IMR-90 (cell line): ENCODE measurements at regions not wholly inside any gene's neighbourhood (a gene's known extent, or its start where the extent isn't known, plus 50 kb on each side); places are given as distances from the start of the nearest gene placed in this dataset.

ENCODE experiments used
- ATAC-seq: fragments of 200-7000 bp; cut with Tn5 transposase; 2 replicates; pipeline ENCODE4 v1.9.1; 2020; ENCODE audit warnings: low read depth, mild to moderate bottlenecking, moderate library complexity
- BruUV-seq: library from RNA; stranded (reverse); fragments of 400-500 nt; replicated peaks from 2 replicates; lab custom pipeline; 2021; lab: Mats Ljungman, UMichigan
- CTCF ChIA-PET: fragments of 300-600 bp; formaldehyde crosslinking; extraction: SDS; loops from one replicate; lab custom pipeline; 2021; ENCODE audit warnings: antibody characterized with exemption; lab: Yijun Ruan, JAX
- POLR2A ChIA-PET: fragments of 300-600 bp; sonication (Branson Sonifier 250); formaldehyde crosslinking; loops from one replicate; lab custom pipeline; 2022; ENCODE audit warnings: antibody characterized with exemption; ENCODE audit not compliant: unreplicated experiment; lab: Charles Lee
- DNase-seq: peaks from one replicate; pipeline ENCODE4 v3.0.0; 2013
- H2AFZ ChIP-seq: replicated peaks from 2 replicates; pipeline ENCODE3; 2013; ENCODE audit warnings: low read length, mild to moderate bottlenecking; ENCODE audit not compliant: poor library complexity
- H2AK5ac ChIP-seq: 2 replicates; pipeline ENCODE4 v1.6.1; 2013; ENCODE audit warnings: low read depth, low read length, inconsistent platforms
- H2AK9ac ChIP-seq: replicated peaks from 2 replicates; pipeline ENCODE3; 2013; ENCODE audit warnings: mild to moderate bottlenecking, low read depth, low read length, moderate library complexity; ENCODE audit not compliant: poor library complexity
- H2BK120ac ChIP-seq: 2 replicates; pipeline ENCODE4 v1.6.1; 2013; ENCODE audit warnings: low read depth, low read length, inconsistent platforms
- H2BK15ac ChIP-seq: 3 replicates; pipeline ENCODE4 v1.6.1; 2013; ENCODE audit warnings: low read depth, low read length, inconsistent platforms
- H2BK20ac ChIP-seq: 2 replicates; pipeline ENCODE4 v1.6.1; 2013; ENCODE audit warnings: low read depth, mild to moderate bottlenecking, inconsistent platforms, low read length, moderate library complexity
- H2BK5ac ChIP-seq: 2 replicates; pipeline ENCODE4 v1.6.1; 2013; ENCODE audit warnings: mild to moderate bottlenecking, low read depth, low read length, inconsistent platforms; ENCODE audit not compliant: poor library complexity, severe bottlenecking
- H3K14ac ChIP-seq: replicated peaks from 2 replicates; pipeline ENCODE4 v1.6.1; 2013; ENCODE audit warnings: low read depth, low read length, inconsistent platforms
- H3K18ac ChIP-seq: 2 replicates; pipeline ENCODE4 v1.6.1; 2013; ENCODE audit warnings: low read depth, low read length, control low read depth
- H3K23ac ChIP-seq: 2 replicates; pipeline ENCODE4 v1.6.1; 2013; ENCODE audit warnings: low read depth, low read length, inconsistent platforms
- H3K27ac ChIP-seq: 2 replicates; pipeline ENCODE4 v1.5.1; 2013; ENCODE audit warnings: mild to moderate bottlenecking, control low read depth, low read length; ENCODE audit not compliant: insufficient read depth
- H3K27me3 ChIP-seq: 2 replicates; pipeline ENCODE4 v1.6.1; 2013; ENCODE audit warnings: low read length; ENCODE audit not compliant: control insufficient read depth, insufficient read depth
- H3K36me3 ChIP-seq: 2 replicates; pipeline ENCODE4 v1.6.1; 2013; ENCODE audit warnings: low read length, mixed read lengths; ENCODE audit not compliant: control insufficient read depth, insufficient read depth
- H3K4ac ChIP-seq: 2 replicates; pipeline ENCODE4 v1.6.1; 2013; ENCODE audit warnings: low read depth, low read length, inconsistent platforms
- H3K4me1 ChIP-seq: 2 replicates; pipeline ENCODE4 v1.6.1; 2013; ENCODE audit warnings: low read length, mixed read lengths; ENCODE audit not compliant: control insufficient read depth, insufficient read depth
- H3K4me2 ChIP-seq: 2 replicates; pipeline ENCODE4 v1.6.1; 2013; ENCODE audit warnings: low read depth, mild to moderate bottlenecking, control low read depth, low read length, moderate library complexity
- H3K4me3 ChIP-seq: 2 replicates; pipeline ENCODE4 v1.5.1; 2013; ENCODE audit warnings: low read depth, mild to moderate bottlenecking, control low read depth, low read length, moderate library complexity; ENCODE audit not compliant: insufficient read depth
- H3K56ac ChIP-seq: 2 replicates; pipeline ENCODE4 v1.6.1; 2013; ENCODE audit warnings: low read length, inconsistent platforms; ENCODE audit not compliant: insufficient read depth; ENCODE audit errors: extremely low read depth
- H3K79me1 ChIP-seq, 2 experiments: 2 replicates each; pipeline ENCODE4 v1.6.1; 2013; ENCODE audit warnings: low read length in 2 of 2, inconsistent platforms in 1 of 2, low read depth in 1 of 2
- H3K9ac ChIP-seq: 2 replicates; pipeline ENCODE4 v1.6.1; 2013; ENCODE audit warnings: low read depth, low read length, control low read depth
- H3K9me1 ChIP-seq: 2 replicates; pipeline ENCODE4 v1.6.1; 2013; ENCODE audit warnings: low read length, inconsistent platforms; ENCODE audit not compliant: insufficient read depth
- H3K9me3 ChIP-seq: 2 replicates; pipeline ENCODE4 v1.6.1; 2013; ENCODE audit warnings: low read length; ENCODE audit not compliant: control insufficient read depth, insufficient read depth
- H4K20me1 ChIP-seq: 2 replicates; pipeline ENCODE4 v1.6.1; 2013; ENCODE audit warnings: low read length, inconsistent platforms; ENCODE audit not compliant: insufficient read depth
- H4K5ac ChIP-seq: 2 replicates; pipeline ENCODE4 v1.6.1; 2013; ENCODE audit warnings: mild to moderate bottlenecking, low read depth, low read length, control low read depth
- H4K8ac ChIP-seq, 2 experiments: 2 replicates each; pipeline ENCODE4 v1.6.1; 2013; ENCODE audit warnings: low read depth in 2 of 2, low read length in 2 of 2, control low read depth in 1 of 2, inconsistent platforms in 1 of 2
- H4K91ac ChIP-seq: 2 replicates; pipeline ENCODE4 v1.6.1; 2013; ENCODE audit warnings: low read depth, low read length, inconsistent platforms; ENCODE audit not compliant: insufficient read depth
- MAFK ChIP-seq: IDR thresholded peaks from 2 replicates; pipeline ENCODE4 v1.6.1; 2012; ENCODE audit warnings: low read depth, low read length, improper control_type of control experiment
- MAZ ChIP-seq: IDR thresholded peaks from 2 replicates; pipeline ENCODE4 v1.6.1; 2012; ENCODE audit warnings: low read depth, mild to moderate bottlenecking, low read length, improper control_type of control experiment, moderate library complexity, borderline replicate concordance
- NFE2L2 ChIP-seq: fragments of 150-350 bp; IDR thresholded peaks from 2 replicates; pipeline ENCODE4 v1.6.1; 2016; ENCODE audit warnings: low read depth, mild to moderate bottlenecking, low read length
- POLR2A ChIP-seq: IDR thresholded peaks from 2 replicates; pipeline ENCODE4 v1.6.1; 2012; ENCODE audit warnings: mild to moderate bottlenecking, low read depth, low read length
- RAD21 ChIP-seq: IDR thresholded peaks from 2 replicates; pipeline ENCODE4 v1.6.1; 2012; ENCODE audit warnings: low read length, improper control_type of control experiment
- RFX5 ChIP-seq: IDR thresholded peaks from 2 replicates; pipeline ENCODE4 v1.8.0; 2012; ENCODE audit warnings: low read depth, mild to moderate bottlenecking, low read length, moderate library complexity
- USF2 ChIP-seq: fragments of 150-350 bp; IDR thresholded peaks from 2 replicates; pipeline ENCODE4 v1.6.1; 2017; ENCODE audit warnings: mild to moderate bottlenecking, antibody characterized with exemption, low read length, low read depth
- WGBS, 2 experiments: methylation state at CpG; one replicate each; pipeline versions ENCODE4 v1.1.5 to v1.1.7; 2013; ENCODE audit warnings: missing lambda C conversion rate in 2 of 2; ENCODE audit not compliant: insufficient read length in 1 of 2; ENCODE audit errors: extremely low coverage in 2 of 2; 5-methylcytosine and 5-hydroxymethylcytosine counted together
- dilution Hi-C: fragments of 300-500 bp; cut with HindIII; formaldehyde crosslinking; loops from one replicate; pipeline ENCODE4 v1.14.3; 2018; ENCODE audit warnings: low sequenced_read_pairs; ENCODE audit not compliant: unreplicated experiment
- in situ Hi-C: fragments of 300-500 bp; cut with MboI; formaldehyde crosslinking; loops from 3 replicates; pipeline ENCODE4 v1.14.3; 2019; ENCODE audit warnings: low sequenced_read_pairs, inconsistent platforms, mixed read lengths
- intact Hi-C: fragments of 100-400 bp; cut with micrococcal nuclease; formaldehyde crosslinking; loops from 2 replicates; pipeline ENCODE4 v1.10.0; 2022

GRCh38 chr2:75407038-75407530 is 153.7 kb downstream of the EVA1A start:
- H2AK9ac ChIP-seq: no peak overlapping the region
- ChIA-PET POLR2A (no interaction called here), CTCF (interaction anchor here (1.7 kb wide), 1 partner anchor 208 kb away, joined by 5 read pairs; the partner anchor contains the start of gene TACR1)
- no peak for DNase-seq
- H3K9me1 ChIP-seq: no peaks in the 10 kb centered on the region
- no peak overlapping the region for H2BK120ac ChIP-seq
- no peak overlapping the region for H4K91ac ChIP-seq
- H3K4me3 ChIP-seq: no peak overlapping the region
- no peak overlapping the region for H3K14ac ChIP-seq
- no peak overlapping the region for H2BK5ac ChIP-seq
- H3K36me3 ChIP-seq: no peaks in the 10 kb centered on the region
- H3K4me2 ChIP-seq: no peak overlapping the region
- no peak overlapping the region for H2BK20ac ChIP-seq
- no peak overlapping the region for H3K18ac ChIP-seq
- WGBS, 2 experiments: no CpG with 5 or more reads among the region's 3 CpGs
- H3K27ac ChIP-seq: no peak overlapping the region
- H3K9me3 ChIP-seq: no peaks in the 10 kb centered on the region
- no peaks in the 10 kb centered on the region for H3K79me1 ChIP-seq
- H2BK15ac ChIP-seq: no peak overlapping the region
- H3K4me1 ChIP-seq: no peaks in the 10 kb centered on the region
- BruUV-seq: no TSS peak
- intact Hi-C loops (loop anchor here (10.0 kb wide), 1 partner anchor 312 kb away; no protein-coding TSS in a partner anchor), dilution Hi-C loops (no loop called here), in situ Hi-C loops (loop anchor here (10.0 to 25.0 kb wide), 2 partner anchors 492 to 720 kb away; no protein-coding TSS in a partner anchor)
- H3K9ac ChIP-seq: no peak overlapping the region
- peaks cover 21% of the 10 kb centered on the region for H3K27me3 ChIP-seq
- TF ChIP-seq USF2 (no peak), MAFK (no peak), NFE2L2 (no peak), POLR2A (no peak), MAZ (no peak), RFX5 (no peak), RAD21 (no peak)
- no peak overlapping the region for H4K8ac ChIP-seq
- H3K56ac ChIP-seq: no peak overlapping the region
- no peak overlapping the region for H3K4ac ChIP-seq
- H3K23ac ChIP-seq: no peak overlapping the region
- no peak overlapping the region for H4K5ac ChIP-seq
- no peak overlapping the region for H2AK5ac ChIP-seq
- no peaks in the 10 kb centered on the region for H4K20me1 ChIP-seq
- H2AFZ ChIP-seq: no peak overlapping the region
- ATAC-seq: no peak
